Chondrocyte (in vitro differentiated cells): ENCODE measurements at regions not wholly inside any gene's neighbourhood (a gene's known extent, or its start where the extent isn't known, plus 50 kb on each side); places are given as distances from the start of the nearest gene placed in this dataset.
A peak's percentile ranks its signal among the peaks of the same experiment; 100 is the strongest.

Experiments
- DNase-seq: peaks from one replicate; pipeline ENCODE4 v3.0.0; 2021; ENCODE audit warnings: mixed read lengths, low spot score
- H3K27ac Mint-ChIP-seq: one replicate; pipeline ENCODE4 v1.8.0; 2021; ENCODE audit warnings: mild to moderate bottlenecking, moderate library complexity, mixed read lengths; ENCODE audit not compliant: unreplicated experiment
- H3K27me3 Mint-ChIP-seq: 2 replicates; pipeline ENCODE4 v1.8.0; 2021; ENCODE audit warnings: low read depth, mixed read lengths
- H3K36me3 Mint-ChIP-seq: 2 replicates; pipeline ENCODE4 v1.8.0; 2021; ENCODE audit warnings: low read depth, mixed read lengths
- H3K4me1 Mint-ChIP-seq: 2 replicates; pipeline ENCODE4 v1.8.0; 2021; ENCODE audit warnings: low read depth, mild to moderate bottlenecking, mixed read lengths
- H3K4me3 Mint-ChIP-seq: one replicate; pipeline ENCODE4 v1.8.0; 2021; ENCODE audit warnings: mild to moderate bottlenecking, moderate library complexity, mixed read lengths; ENCODE audit not compliant: unreplicated experiment
- H3K9me3 Mint-ChIP-seq: 2 replicates; pipeline ENCODE4 v1.8.0; 2021; ENCODE audit warnings: low read depth, mixed read lengths
- CTCF ChIP-seq: fragments of 200-600 bp; sonication (generic); IDR thresholded peaks from 2 replicates; pipeline ENCODE4 v1.5.0; 2021; ENCODE audit warnings: antibody characterized with exemption, mild to moderate bottlenecking, moderate library complexity

GRCh38 chr2:150171065-150171548, 316.4 kb downstream of the RND3 start:
- Mint-ChIP-seq H3K36me3 (no peaks in the 10 kb centered on the region), H3K27ac (no peak overlapping the region), H3K4me1 (peaks cover 61% of the 10 kb centered on the region), H3K27me3 (no peaks in the 10 kb centered on the region), H3K4me3 (no peak overlapping the region), H3K9me3 (no peaks in the 10 kb centered on the region)
- no peak for TF ChIP-seq CTCF
- no peak for DNase-seq

- peak overlapping the region; percentile 90 for H3K27ac Mint-ChIP-seq
- no peaks in the 10 kb centered on the region for H3K27me3 Mint-ChIP-seq
- TF ChIP-seq CTCF = no peak
- H3K4me3 Mint-ChIP-seq = no peak overlapping the region
- no peaks in the 10 kb centered on the region for H3K9me3 Mint-ChIP-seq
- peaks cover 58% of the 10 kb centered on the region for H3K4me1 Mint-ChIP-seq
- no peaks in the 10 kb centered on the region for H3K36me3 Mint-ChIP-seq
- DNase-seq = no peak
These were observed 318.2 kb downstream of the RND3 start for GRCh38 chr2:150169237-150169629.

GRCh38 chr2:150168595-150169236, 318.8 kb downstream of the RND3 start:
- H3K4me1 Mint-ChIP-seq = peaks cover 56% of the 10 kb centered on the region
- DNase-seq = no peak
- H3K9me3 Mint-ChIP-seq = no peaks in the 10 kb centered on the region
- H3K27ac Mint-ChIP-seq = peak overlapping the region; percentile 90
- no peaks in the 10 kb centered on the region for H3K27me3 Mint-ChIP-seq
- no peaks in the 10 kb centered on the region for H3K36me3 Mint-ChIP-seq
- no peak for TF ChIP-seq CTCF
- no peak overlapping the region for H3K4me3 Mint-ChIP-seq

GRCh38 chr2:150167711-150168110, 319.8 kb downstream of the RND3 start:
- H3K4me3 Mint-ChIP-seq = no peak overlapping the region
- no peaks in the 10 kb centered on the region for H3K27me3 Mint-ChIP-seq
- DNase-seq = no peak
- H3K36me3 Mint-ChIP-seq = no peaks in the 10 kb centered on the region
- peaks cover 53% of the 10 kb centered on the region for H3K4me1 Mint-ChIP-seq
- no peak overlapping the region for H3K27ac Mint-ChIP-seq
- TF ChIP-seq CTCF = no peak
- H3K9me3 Mint-ChIP-seq = no peaks in the 10 kb centered on the region

- DNase-seq = no peak
- no peaks in the 10 kb centered on the region for H3K27me3 Mint-ChIP-seq
- no peak for TF ChIP-seq CTCF
- H3K4me1 Mint-ChIP-seq = peaks cover 45% of the 10 kb centered on the region
- no peaks in the 10 kb centered on the region for H3K9me3 Mint-ChIP-seq
- no peak overlapping the region for H3K4me3 Mint-ChIP-seq
- H3K36me3 Mint-ChIP-seq = no peaks in the 10 kb centered on the region
- H3K27ac Mint-ChIP-seq = peak overlapping the region; percentile 96
These were observed 321.0 kb downstream of the RND3 start for GRCh38 chr2:150166313-150167051.
